ENCODE measurements at regions not wholly inside any gene's neighbourhood (a gene's known extent, or its start where the extent isn't known, plus 50 kb on each side); places are given as distances from the start of the nearest gene placed in this dataset.

GRCh38 chr10:44197646-44198045 lies 187.3 kb downstream of the CXCL12 start:
- TF ChIP-seq FOXP2 (optimal IDR thresholded peaks at IDR 0.05; ENCODE audit: borderline replicate concordance, extremely low read depth, extremely low read length, insufficient read depth) (no peak), REST (IDR thresholded peaks at IDR 0.05; ENCODE audit: insufficient read depth in 1 of 2, low read depth in 2 of 2, low read length in 2 of 2) (no peak), TAF1 (IDR thresholded peaks at IDR 0.05; ENCODE audit: borderline replicate concordance, insufficient read depth, low read length) (no peak), SIN3A (IDR thresholded peaks at IDR 0.05; ENCODE audit: borderline replicate concordance, insufficient read depth, low read length) (no peak), POLR2AphosphoS5 (IDR thresholded peaks at IDR 0.05; ENCODE audit: low read depth, low read length) (no peak)

GRCh38 chr10:44196336-44196735 lies 188.6 kb downstream of the CXCL12 start:
- no peak for TF ChIP-seq FOXP2 (optimal IDR thresholded peaks at IDR 0.05; ENCODE audit: borderline replicate concordance, extremely low read depth, extremely low read length, insufficient read depth)
- TF ChIP-seq POLR2AphosphoS5 (IDR thresholded peaks at IDR 0.05; ENCODE audit: low read depth, low read length), result no peak
- TF ChIP-seq REST (IDR thresholded peaks at IDR 0.05; ENCODE audit: insufficient read depth in 1 of 2, low read depth in 2 of 2, low read length in 2 of 2), result no peak
- no peak for TF ChIP-seq SIN3A (IDR thresholded peaks at IDR 0.05; ENCODE audit: borderline replicate concordance, insufficient read depth, low read length)
- TF ChIP-seq TAF1 (IDR thresholded peaks at IDR 0.05; ENCODE audit: borderline replicate concordance, insufficient read depth, low read length), result no peak

DNA sequence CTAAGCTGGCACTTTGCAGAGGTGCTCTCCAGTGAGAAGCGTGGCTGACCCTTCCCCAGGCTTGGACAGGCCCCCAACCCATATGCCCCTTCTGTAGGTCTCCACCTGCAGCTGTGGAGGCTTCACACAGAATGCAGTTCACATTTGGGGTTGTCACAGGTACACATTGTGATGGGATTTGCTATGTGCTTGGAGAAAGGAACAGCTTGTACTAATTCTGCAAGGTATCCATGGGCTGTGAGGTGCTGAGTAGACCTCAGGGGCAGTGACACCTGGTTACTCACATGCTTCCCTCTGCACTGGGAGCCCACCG lies 188.9 kb downstream of the CXCL12 start:
- TF ChIP-seq REST (IDR thresholded peaks at IDR 0.05; ENCODE audit: insufficient read depth in 1 of 2, low read depth in 2 of 2, low read length in 2 of 2) (no peak), POLR2AphosphoS5 (IDR thresholded peaks at IDR 0.05; ENCODE audit: low read depth, low read length) (no peak), SIN3A (IDR thresholded peaks at IDR 0.05; ENCODE audit: borderline replicate concordance, insufficient read depth, low read length) (no peak), FOXP2 (optimal IDR thresholded peaks at IDR 0.05; ENCODE audit: borderline replicate concordance, extremely low read depth, extremely low read length, insufficient read depth) (no peak), TAF1 (IDR thresholded peaks at IDR 0.05; ENCODE audit: borderline replicate concordance, insufficient read depth, low read length) (no peak)

DNA sequence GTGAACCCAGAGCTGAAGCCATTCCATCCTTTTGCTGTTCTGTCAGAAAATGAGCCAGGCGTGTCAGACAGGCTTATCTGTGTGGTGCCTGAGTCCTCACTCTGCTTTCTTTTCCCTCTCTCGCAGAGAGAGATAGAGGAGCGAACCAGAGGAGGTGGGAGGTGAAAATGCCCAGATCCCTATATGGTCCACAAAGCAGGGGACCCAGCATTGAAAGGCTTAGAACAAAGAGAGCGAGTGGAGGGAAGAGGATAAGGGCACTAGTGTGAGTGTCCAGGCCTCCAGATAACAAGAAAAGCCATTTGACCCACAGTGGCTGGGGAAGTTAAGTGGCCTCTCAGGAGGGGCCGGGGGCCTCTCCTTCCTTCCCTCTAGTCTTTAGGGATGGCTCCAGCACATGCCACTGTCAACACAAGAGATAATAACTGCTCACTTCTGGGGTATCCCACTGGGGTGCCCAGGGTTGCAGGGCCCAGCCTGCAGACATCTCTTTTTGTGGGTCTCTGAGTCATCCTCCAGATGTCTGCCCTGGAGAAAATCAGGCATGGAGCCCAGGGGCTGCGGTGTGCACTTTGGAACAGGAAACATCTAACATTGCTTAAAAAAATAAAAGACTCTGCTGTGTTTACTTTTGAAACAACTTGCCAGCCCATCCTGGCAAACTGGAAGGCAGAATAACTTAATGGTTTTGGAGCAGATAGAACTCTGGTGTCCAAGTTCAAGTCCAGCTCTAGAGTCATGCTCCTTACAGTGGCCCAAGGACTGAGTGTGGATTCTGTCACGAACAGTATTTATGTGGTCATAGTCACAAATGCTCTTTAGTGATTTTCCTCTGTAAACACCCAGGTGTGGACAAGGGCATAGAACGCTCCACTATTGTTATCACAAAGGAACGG lies 189.5 kb downstream of the CXCL12 start:
- TF ChIP-seq POLR2AphosphoS5 (IDR thresholded peaks at IDR 0.05; ENCODE audit: low read depth, low read length), result no peak
- no peak for TF ChIP-seq FOXP2 (optimal IDR thresholded peaks at IDR 0.05; ENCODE audit: borderline replicate concordance, extremely low read depth, extremely low read length, insufficient read depth)
- TF ChIP-seq REST (IDR thresholded peaks at IDR 0.05; ENCODE audit: insufficient read depth in 1 of 2, low read depth in 2 of 2, low read length in 2 of 2), result no peak
- no peak for TF ChIP-seq SIN3A (IDR thresholded peaks at IDR 0.05; ENCODE audit: borderline replicate concordance, insufficient read depth, low read length)
- TF ChIP-seq TAF1 (IDR thresholded peaks at IDR 0.05; ENCODE audit: borderline replicate concordance, insufficient read depth, low read length), result no peak
